ENCODE measurements at regions not wholly inside any gene's neighbourhood (a gene's known extent, or its start where the extent isn't known, plus 50 kb on each side); places are given as distances from the start of the nearest gene placed in this dataset.

DNA sequence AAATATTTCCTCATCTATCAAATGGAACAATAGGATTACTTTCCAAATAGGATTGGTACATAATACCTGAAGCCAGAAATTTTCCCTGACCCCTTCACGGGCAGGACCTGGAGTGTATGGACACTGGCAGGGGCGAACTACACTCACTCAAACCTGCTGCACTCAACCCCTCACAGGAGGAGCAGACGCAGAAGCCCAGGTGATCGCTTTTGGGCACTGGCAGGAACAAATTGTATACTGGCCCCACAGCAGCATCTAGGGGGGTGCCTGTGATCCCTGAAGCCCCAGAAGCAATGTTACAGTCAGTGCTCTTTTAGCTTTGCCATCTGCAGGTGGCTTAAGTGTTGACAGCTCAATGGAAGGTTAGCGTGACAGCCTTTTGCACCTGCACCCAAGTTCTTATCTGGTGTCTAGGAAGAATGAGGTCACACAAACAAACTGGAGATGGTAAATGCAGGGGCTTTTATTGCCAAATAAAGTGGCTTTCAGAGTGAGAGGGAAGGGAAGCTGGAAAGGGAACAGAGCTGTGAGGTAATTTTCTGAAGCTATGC, 199.2 kb upstream of the NEGR1 start:
- ATAC-seq: no peak
- TF ChIP-seq ISL1 (CRISPR knock-in tag; IDR thresholded peaks at IDR 0.05) (no peak), OSR1 (CRISPR knock-in tag; IDR thresholded peaks at IDR 0.05) (no peak), RARB (CRISPR knock-in tag; IDR thresholded peaks at IDR 0.05) (no peak), ZFP30 (CRISPR knock-in tag; IDR thresholded peaks at IDR 0.05) (no peak), ZNF565 (CRISPR knock-in tag; conservative IDR thresholded peaks at IDR 0.05; ENCODE audit: low read depth) (no peak), SNAI2 (CRISPR knock-in tag; IDR thresholded peaks at IDR 0.05) (no peak), GLIS3 (CRISPR knock-in tag; IDR thresholded peaks at IDR 0.05) (no peak), TCF4 (CRISPR knock-in tag; IDR thresholded peaks at IDR 0.05; ENCODE audit: borderline replicate concordance) (no peak), ARNTL (CRISPR knock-in tag; IDR thresholded peaks at IDR 0.05; ENCODE audit: borderline replicate concordance, low read depth) (no peak), CSDC2 (CRISPR knock-in tag; IDR thresholded peaks at IDR 0.05) (no peak), PPARA (CRISPR knock-in tag; IDR thresholded peaks at IDR 0.05; ENCODE audit: borderline replicate concordance) (no peak)
- TF ChIP-seq, protein P1, sequence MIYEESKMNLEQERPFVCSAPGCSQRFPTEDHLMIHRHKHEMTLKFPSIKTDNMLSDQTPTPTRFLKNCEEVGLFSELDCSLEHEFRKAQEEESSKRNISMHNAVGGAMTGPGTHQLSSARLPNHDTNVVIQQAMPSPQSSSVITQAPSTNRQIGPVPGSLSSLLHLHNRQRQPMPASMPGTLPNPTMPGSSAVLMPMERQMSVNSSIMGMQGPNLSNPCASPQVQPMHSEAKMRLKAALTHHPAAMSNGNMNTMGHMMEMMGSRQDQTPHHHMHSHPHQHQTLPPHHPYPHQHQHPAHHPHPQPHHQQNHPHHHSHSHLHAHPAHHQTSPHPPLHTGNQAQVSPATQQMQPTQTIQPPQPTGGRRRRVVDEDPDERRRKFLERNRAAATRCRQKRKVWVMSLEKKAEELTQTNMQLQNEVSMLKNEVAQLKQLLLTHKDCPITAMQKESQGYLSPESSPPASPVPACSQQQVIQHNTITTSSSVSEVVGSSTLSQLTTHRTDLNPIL (CRISPR knock-in tag; IDR thresholded peaks at IDR 0.05; ENCODE audit: low read depth): no peak

DNA sequence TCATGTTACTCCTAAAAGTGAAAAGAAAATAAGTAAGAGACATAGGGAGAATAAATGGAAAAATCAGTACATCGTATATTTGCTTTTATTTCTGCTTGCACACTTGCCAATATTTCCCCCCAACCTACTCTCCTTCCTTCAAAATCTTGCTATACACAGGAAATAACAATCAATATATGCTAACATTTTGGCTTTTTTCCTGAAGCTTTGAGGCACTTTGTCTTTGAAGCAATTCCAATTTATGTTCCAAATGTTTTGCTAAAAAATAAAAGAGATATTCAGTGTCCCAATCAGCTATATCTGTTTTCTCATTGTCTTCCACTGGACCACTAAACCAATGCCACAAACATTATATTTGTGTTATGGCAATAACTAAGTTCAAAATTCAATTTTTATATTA, 184.0 kb upstream of the NEGR1 start:
- TF ChIP-seq CSDC2 (CRISPR knock-in tag; IDR thresholded peaks at IDR 0.05) (no peak), ARNTL (CRISPR knock-in tag; IDR thresholded peaks at IDR 0.05; ENCODE audit: borderline replicate concordance, low read depth) (no peak), PPARA (CRISPR knock-in tag; IDR thresholded peaks at IDR 0.05; ENCODE audit: borderline replicate concordance) (no peak), GLIS3 (CRISPR knock-in tag; IDR thresholded peaks at IDR 0.05) (no peak), ZNF70 (CRISPR knock-in tag; IDR thresholded peaks at IDR 0.05) (no peak), OSR1 (CRISPR knock-in tag; IDR thresholded peaks at IDR 0.05) (no peak), RARB (CRISPR knock-in tag; IDR thresholded peaks at IDR 0.05) (no peak), ZNF8 (CRISPR knock-in tag; IDR thresholded peaks at IDR 0.05) (no peak)
- TF ChIP-seq, protein P2, sequence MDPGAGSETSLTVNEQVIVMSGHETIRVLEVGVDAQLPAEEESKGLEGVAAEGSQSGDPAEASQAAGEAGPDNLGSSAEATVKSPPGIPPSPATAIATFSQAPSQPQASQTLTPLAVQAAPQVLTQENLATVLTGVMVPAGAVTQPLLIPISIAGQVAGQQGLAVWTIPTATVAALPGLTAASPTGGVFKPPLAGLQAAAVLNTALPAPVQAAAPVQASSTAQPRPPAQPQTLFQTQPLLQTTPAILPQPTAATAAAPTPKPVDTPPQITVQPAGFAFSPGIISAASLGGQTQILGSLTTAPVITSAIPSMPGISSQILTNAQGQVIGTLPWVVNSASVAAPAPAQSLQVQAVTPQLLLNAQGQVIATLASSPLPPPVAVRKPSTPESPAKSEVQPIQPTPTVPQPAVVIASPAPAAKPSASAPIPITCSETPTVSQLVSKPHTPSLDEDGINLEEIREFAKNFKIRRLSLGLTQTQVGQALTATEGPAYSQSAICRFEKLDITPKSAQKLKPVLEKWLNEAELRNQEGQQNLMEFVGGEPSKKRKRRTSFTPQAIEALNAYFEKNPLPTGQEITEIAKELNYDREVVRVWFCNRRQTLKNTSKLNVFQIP (CRISPR knock-in tag; IDR thresholded peaks at IDR 0.05; ENCODE audit: borderline replicate concordance, low read depth): no peak
- TF ChIP-seq, protein P3, sequence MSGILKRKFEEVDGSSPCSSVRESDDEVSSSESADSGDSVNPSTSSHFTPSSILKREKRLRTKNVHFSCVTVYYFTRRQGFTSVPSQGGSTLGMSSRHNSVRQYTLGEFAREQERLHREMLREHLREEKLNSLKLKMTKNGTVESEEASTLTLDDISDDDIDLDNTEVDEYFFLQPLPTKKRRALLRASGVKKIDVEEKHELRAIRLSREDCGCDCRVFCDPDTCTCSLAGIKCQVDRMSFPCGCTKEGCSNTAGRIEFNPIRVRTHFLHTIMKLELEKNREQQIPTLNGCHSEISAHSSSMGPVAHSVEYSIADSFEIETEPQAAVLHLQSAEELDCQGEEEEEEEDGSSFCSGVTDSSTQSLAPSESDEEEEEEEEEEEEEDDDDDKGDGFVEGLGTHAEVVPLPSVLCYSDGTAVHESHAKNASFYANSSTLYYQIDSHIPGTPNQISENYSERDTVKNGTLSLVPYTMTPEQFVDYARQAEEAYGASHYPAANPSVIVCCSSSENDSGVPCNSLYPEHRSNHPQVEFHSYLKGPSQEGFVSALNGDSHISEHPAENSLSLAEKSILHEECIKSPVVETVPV (CRISPR knock-in tag; IDR thresholded peaks at IDR 0.05): no peak
- ATAC-seq: no peak

DNA sequence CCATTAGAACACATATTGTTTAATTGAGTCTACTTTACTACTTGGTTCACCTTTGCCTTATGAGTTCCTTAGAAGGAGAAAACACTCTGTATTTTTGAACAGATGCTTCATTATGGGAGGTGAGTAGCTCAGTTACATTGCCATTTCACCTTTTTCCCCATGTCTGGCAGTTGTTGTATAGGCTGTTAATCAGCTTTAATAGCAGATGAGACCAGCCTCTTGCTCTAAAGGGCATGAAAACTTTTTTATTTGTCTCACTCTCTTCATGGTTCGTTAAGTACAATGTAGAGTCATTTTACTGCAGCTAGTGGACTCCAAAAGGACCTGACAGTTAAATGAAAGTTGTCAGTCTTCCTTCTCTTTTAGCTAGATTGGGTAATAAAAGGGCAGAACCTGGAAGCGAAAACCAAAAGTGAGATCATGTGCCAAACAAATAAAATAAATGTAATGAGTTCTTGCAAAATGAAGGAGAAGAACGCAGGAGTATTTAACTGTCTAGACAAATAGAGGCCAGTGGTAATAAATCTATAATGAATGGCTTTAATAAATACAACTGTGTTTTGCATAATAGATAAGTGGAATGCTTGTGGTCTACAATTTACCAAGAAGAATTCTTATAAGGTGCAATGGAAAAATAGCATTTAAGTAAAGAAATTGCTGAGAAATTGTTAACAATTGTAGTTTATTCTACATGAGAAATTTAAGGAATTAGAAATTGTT, 180.0 kb upstream of the NEGR1 start:
- ATAC-seq: no peak

DNA sequence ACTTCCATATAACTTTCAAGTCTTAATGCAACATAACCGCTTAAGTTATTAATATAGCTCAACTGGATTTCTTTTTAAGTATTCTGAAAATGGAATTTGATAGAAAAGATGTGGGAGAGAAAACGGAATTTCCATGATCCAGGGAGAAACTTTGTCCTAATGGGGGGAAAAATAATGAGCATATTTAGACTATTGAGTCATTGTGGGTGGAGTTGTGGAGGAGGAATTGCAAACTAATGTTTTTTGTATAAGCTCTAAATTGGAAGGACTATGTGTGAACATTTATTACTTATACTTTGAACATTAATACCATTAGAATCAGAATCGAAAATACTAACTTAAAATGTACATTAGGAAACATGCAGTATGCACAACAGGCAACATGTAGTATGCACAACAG, 159.9 kb upstream of the NEGR1 start:
- no peak for ATAC-seq
- TF ChIP-seq TOX (CRISPR knock-in tag; IDR thresholded peaks at IDR 0.05; ENCODE audit: borderline replicate concordance) (no peak), RARB (CRISPR knock-in tag; IDR thresholded peaks at IDR 0.05) (no peak), ZNF8 (CRISPR knock-in tag; IDR thresholded peaks at IDR 0.05) (no peak), SNAI2 (CRISPR knock-in tag; IDR thresholded peaks at IDR 0.05) (no peak), CSDC2 (CRISPR knock-in tag; IDR thresholded peaks at IDR 0.05) (no peak), GLIS3 (CRISPR knock-in tag; IDR thresholded peaks at IDR 0.05) (no peak), PPARA (CRISPR knock-in tag; IDR thresholded peaks at IDR 0.05; ENCODE audit: borderline replicate concordance) (no peak), ISL1 (CRISPR knock-in tag; IDR thresholded peaks at IDR 0.05) (no peak), ESRRG (CRISPR knock-in tag; IDR thresholded peaks at IDR 0.05) (no peak), ARNTL (CRISPR knock-in tag; IDR thresholded peaks at IDR 0.05; ENCODE audit: borderline replicate concordance, low read depth) (no peak), ZC3H10 (CRISPR knock-in tag; IDR thresholded peaks at IDR 0.05) (no peak)
- TF ChIP-seq, protein P1 (CRISPR knock-in tag; IDR thresholded peaks at IDR 0.05; ENCODE audit: low read depth): no peak
- TF ChIP-seq, protein P3 (CRISPR knock-in tag; IDR thresholded peaks at IDR 0.05): no peak
- TF ChIP-seq, protein P2 (CRISPR knock-in tag; IDR thresholded peaks at IDR 0.05; ENCODE audit: borderline replicate concordance, low read depth): no peak

More for the DNA sequence above, 180.0 kb upstream of the NEGR1 start:
- TF ChIP-seq BACH2 (CRISPR knock-in tag; IDR thresholded peaks at IDR 0.05; ENCODE audit: borderline replicate concordance) (no peak), OSR1 (CRISPR knock-in tag; IDR thresholded peaks at IDR 0.05) (no peak), PPARA (CRISPR knock-in tag; IDR thresholded peaks at IDR 0.05; ENCODE audit: borderline replicate concordance) (no peak), SNAI2 (CRISPR knock-in tag; IDR thresholded peaks at IDR 0.05) (no peak), ZNF8 (CRISPR knock-in tag; IDR thresholded peaks at IDR 0.05) (no peak), TOX (CRISPR knock-in tag; IDR thresholded peaks at IDR 0.05; ENCODE audit: borderline replicate concordance) (no peak), ESRRG (CRISPR knock-in tag; IDR thresholded peaks at IDR 0.05) (no peak), ZFP3 (CRISPR knock-in tag; IDR thresholded peaks at IDR 0.05) (no peak), GLIS3 (CRISPR knock-in tag; IDR thresholded peaks at IDR 0.05) (no peak), CSDC2 (CRISPR knock-in tag; IDR thresholded peaks at IDR 0.05) (no peak)
- TF ChIP-seq, protein P4, sequence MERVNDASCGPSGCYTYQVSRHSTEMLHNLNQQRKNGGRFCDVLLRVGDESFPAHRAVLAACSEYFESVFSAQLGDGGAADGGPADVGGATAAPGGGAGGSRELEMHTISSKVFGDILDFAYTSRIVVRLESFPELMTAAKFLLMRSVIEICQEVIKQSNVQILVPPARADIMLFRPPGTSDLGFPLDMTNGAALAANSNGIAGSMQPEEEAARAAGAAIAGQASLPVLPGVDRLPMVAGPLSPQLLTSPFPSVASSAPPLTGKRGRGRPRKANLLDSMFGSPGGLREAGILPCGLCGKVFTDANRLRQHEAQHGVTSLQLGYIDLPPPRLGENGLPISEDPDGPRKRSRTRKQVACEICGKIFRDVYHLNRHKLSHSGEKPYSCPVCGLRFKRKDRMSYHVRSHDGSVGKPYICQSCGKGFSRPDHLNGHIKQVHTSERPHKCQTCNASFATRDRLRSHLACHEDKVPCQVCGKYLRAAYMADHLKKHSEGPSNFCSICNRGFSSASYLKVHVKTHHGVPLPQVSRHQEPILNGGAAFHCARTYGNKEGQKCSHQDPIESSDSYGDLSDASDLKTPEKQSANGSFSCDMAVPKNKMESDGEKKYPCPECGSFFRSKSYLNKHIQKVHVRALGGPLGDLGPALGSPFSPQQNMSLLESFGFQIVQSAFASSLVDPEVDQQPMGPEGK (CRISPR knock-in tag; IDR thresholded peaks at IDR 0.05; ENCODE audit: borderline replicate concordance): no peak
